SK-N-SH (cell line): ENCODE measurements at regions not wholly inside any gene's neighbourhood (a gene's known extent, or its start where the extent isn't known, plus 50 kb on each side); places are given as distances from the start of the nearest gene placed in this dataset.

ENCODE experiments used
- JUND ChIP-seq: IDR thresholded peaks from 2 replicates; pipeline ENCODE4 v1.4.0; 2012
- POLR2AphosphoS5 ChIP-seq: IDR thresholded peaks from 2 replicates; pipeline ENCODE4 v1.6.1; 2012; ENCODE audit warnings: low read depth, low read length
- RAD21 ChIP-seq: IDR thresholded peaks from 2 replicates; pipeline ENCODE4 v1.6.1; 2012; ENCODE audit warnings: mild to moderate bottlenecking, low read length
- SIN3A ChIP-seq: IDR thresholded peaks from 2 replicates; pipeline ENCODE4 v1.6.1; 2012; ENCODE audit warnings: low read depth, mild to moderate bottlenecking, low read length, moderate library complexity, borderline replicate concordance
- YY1 ChIP-seq: IDR thresholded peaks from 2 replicates; pipeline ENCODE4 v1.4.0; 2012; ENCODE audit warnings: low read depth, mild to moderate bottlenecking
- TF ChIP-seq, protein P1 (sequence below): fragments of 200-600 bp; sonication (generic); IDR thresholded peaks from 2 replicates; pipeline ENCODE4 v1.6.1; 2017; ENCODE audit warnings: antibody characterized with exemption, mild to moderate bottlenecking, moderate library complexity

DNA sequence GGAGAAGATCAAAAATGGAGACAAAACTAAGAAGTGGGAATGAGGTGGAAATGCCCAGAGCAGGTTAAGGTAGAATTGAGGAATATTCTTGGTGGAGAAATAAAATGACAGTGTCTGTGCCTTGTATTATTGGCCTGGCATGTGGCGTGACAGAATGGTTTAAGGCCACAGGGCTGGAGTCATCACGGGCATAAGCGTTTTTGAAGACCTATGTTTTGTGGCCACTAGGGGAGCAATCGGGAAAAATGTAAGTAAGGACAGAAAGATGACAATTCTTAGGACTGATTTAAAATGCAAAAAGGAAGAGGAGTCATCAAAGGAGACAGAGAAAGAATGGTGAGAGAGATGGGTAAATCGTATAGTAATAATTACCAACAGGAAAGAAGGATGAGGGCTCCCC, 72.2 kb upstream of the EPB41L4A start:
- TF ChIP-seq POLR2AphosphoS5, result no peak
- no peak for TF ChIP-seq SIN3A
- TF ChIP-seq, protein P1, sequence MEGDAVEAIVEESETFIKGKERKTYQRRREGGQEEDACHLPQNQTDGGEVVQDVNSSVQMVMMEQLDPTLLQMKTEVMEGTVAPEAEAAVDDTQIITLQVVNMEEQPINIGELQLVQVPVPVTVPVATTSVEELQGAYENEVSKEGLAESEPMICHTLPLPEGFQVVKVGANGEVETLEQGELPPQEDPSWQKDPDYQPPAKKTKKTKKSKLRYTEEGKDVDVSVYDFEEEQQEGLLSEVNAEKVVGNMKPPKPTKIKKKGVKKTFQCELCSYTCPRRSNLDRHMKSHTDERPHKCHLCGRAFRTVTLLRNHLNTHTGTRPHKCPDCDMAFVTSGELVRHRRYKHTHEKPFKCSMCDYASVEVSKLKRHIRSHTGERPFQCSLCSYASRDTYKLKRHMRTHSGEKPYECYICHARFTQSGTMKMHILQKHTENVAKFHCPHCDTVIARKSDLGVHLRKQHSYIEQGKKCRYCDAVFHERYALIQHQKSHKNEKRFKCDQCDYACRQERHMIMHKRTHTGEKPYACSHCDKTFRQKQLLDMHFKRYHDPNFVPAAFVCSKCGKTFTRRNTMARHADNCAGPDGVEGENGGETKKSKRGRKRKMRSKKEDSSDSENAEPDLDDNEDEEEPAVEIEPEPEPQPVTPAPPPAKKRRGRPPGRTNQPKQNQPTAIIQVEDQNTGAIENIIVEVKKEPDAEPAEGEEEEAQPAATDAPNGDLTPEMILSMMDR, result peak; percentile 53
- TF ChIP-seq JUND, result no peak
- no peak for TF ChIP-seq RAD21
- TF ChIP-seq YY1, result no peak
